ENCODE measurements at regions not wholly inside any gene's neighbourhood (a gene's known extent, or its start where the extent isn't known, plus 50 kb on each side); places are given as distances from the start of the nearest gene placed in this dataset.

GRCh38 chr21:36532769-36533467, 53.0 kb upstream of the CLDN14 start:
- H3K36me3 Mint-ChIP-seq: no peaks in the 10 kb centered on the region
- no peak for ATAC-seq (replicated peaks)
- H3K4me1 Mint-ChIP-seq: no peaks in the 10 kb centered on the region

GRCh38 chr21:36533468-36533848, 53.5 kb upstream of the CLDN14 start:
- DNase-seq (no peak), ATAC-seq (replicated peaks) (no peak)
- H3K4me3 Mint-ChIP-seq: no peak overlapping the region
- peaks cover 10 to 11% of the 10 kb centered on the region in 2 donors for H3K27me3 Mint-ChIP-seq
- no peak overlapping the region for H3K27ac Mint-ChIP-seq
- H3K36me3 Mint-ChIP-seq: no peaks in the 10 kb centered on the region
- no peaks in the 10 kb centered on the region for H3K4me1 Mint-ChIP-seq
- no peaks in the 10 kb centered on the region for H3K9me3 Mint-ChIP-seq

More at GRCh38 chr21:36532769-36533467, 53.0 kb upstream of the CLDN14 start:
- DNase-seq: no peak
- Mint-ChIP-seq H3K4me3 (no peak overlapping the region), H3K9me3 (no peaks in the 10 kb centered on the region), H3K27ac (no peak overlapping the region), H3K27me3 (peaks cover 10 to 11% of the 10 kb centered on the region in 2 donors)

DNA sequence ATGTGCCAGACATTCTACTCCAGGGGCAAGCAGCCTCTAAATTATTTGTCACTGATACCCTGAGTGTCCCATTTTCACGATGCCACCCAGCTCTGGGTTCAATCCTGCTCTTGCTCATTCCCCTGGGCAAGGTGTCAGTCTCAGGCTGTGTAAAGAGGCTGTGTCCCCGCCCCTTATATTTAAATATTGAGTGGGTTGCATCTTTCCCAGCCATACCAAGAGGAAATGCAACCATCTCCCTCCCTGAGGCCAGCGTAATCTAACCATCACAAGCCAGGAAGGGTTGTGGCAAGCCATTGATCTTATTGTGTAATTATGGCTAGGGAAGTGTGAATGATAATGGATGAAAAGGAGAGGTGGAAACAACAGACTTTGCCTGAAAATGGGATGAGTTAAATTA, 54.7 kb upstream of the CLDN14 start:
- no peak overlapping the region for H3K4me3 Mint-ChIP-seq
- H3K27ac Mint-ChIP-seq: no peak overlapping the region

DNA sequence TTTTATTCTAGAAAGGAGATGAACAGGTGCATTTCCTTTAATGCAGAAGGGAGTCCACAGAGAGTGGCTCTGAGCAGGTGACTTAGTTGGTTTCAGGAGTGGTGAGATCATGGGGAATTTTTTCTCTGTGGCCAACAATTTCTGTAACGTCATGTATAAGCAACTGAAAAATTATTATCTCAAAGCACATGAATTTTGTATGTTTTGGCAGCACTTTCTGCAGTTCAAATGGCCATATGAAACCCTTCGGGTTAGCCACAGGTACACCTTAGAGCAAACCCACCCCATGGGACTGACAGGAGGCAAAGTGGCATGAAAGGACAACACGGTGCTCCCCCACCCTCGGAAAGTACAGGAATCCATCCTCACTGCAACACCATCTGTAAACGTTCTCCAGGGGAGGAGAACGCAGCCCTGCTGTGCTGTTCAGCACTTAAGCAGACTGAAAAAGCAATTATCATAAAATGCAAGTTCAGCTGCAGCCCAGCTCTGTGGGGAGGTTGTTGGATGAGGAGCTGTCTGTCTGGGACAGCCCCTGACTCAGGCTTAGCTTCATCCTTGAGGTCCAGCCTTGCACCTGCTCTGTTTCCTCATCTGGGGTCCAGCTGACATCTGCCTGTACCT, 55.8 kb upstream of the CLDN14 start:
- Mint-ChIP-seq H3K36me3 (no peaks in the 10 kb centered on the region), H3K27me3 (peaks cover 3 to 5% of the 10 kb centered on the region in 2 donors), H3K27ac (no peak overlapping the region), H3K4me1 (no peaks in the 10 kb centered on the region), H3K4me3 (no peak overlapping the region), H3K9me3 (no peaks in the 10 kb centered on the region)
- DNase-seq: no peak
- ATAC-seq (replicated peaks): peak; percentile 36 to 80

More for the DNA sequence above, 54.7 kb upstream of the CLDN14 start:
- no peaks in the 10 kb centered on the region for H3K4me1 Mint-ChIP-seq
- H3K9me3 Mint-ChIP-seq: no peaks in the 10 kb centered on the region
- DNase-seq (no peak), ATAC-seq (replicated peaks) (no peak)
- H3K36me3 Mint-ChIP-seq: no peaks in the 10 kb centered on the region
- H3K27me3 Mint-ChIP-seq: peaks cover 8 to 10% of the 10 kb centered on the region in 2 donors

GRCh38 chr21:36538761-36539160, 58.8 kb upstream of the CLDN14 start:
- Mint-ChIP-seq H3K4me1 (no peaks in the 10 kb centered on the region), H3K27ac (no peak overlapping the region), H3K9me3 (no peaks in the 10 kb centered on the region), H3K36me3 (no peaks in the 10 kb centered on the region), H3K27me3 (peaks cover 5 to 8% of the 10 kb centered on the region in 2 donors), H3K4me3 (no peak overlapping the region)
- ATAC-seq (replicated peaks): no peak
- no peak for DNase-seq

GRCh38 chr21:36539434-36540150, 59.7 kb upstream of the CLDN14 start:
- Mint-ChIP-seq H3K36me3 (no peaks in the 10 kb centered on the region), H3K9me3 (no peaks in the 10 kb centered on the region), H3K4me1 (no peaks in the 10 kb centered on the region), H3K27me3 (peaks cover under 1 to 9% of the 10 kb centered on the region in 2 donors), H3K4me3 (no peak overlapping the region), H3K27ac (no peak overlapping the region)
- no peak for DNase-seq
- no peak for ATAC-seq (replicated peaks)

- Mint-ChIP-seq H3K9me3 (no peaks in the 10 kb centered on the region), H3K4me1 (no peaks in the 10 kb centered on the region), H3K4me3 (no peak overlapping the region), H3K27ac (no peak overlapping the region), H3K27me3 (peaks cover 0 to 9% of the 10 kb centered on the region in 2 donors), H3K36me3 (no peaks in the 10 kb centered on the region)
- DNase-seq: no peak
- ATAC-seq (replicated peaks): no peak
Measured at GRCh38 chr21:36540700-36541099, 60.8 kb upstream of the CLDN14 start.

DNA sequence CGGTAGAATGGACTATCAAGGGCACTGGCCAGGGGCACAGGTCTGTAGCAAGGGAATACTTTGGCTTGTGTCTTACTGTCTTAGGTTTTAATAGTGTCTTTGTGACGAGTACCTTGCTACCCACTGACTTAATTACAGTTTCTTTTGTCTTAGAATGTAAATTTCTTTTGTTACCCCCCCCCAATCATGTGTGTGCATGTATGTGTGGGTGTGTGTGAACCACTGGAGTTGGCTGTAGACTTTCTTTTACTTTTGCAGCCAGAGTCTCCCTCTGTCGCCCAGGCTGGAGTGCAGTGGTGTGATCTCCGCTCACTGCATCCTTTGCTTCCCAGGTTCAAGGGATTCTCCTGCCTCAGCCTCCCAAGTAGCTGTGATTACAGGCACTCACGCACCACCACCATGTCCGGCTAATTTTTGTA, 61.8 kb upstream of the CLDN14 start:
- peaks cover 0 to 9% of the 10 kb centered on the region in 2 donors for H3K27me3 Mint-ChIP-seq
- no peak overlapping the region for H3K4me3 Mint-ChIP-seq
- ATAC-seq (replicated peaks) (no peak), DNase-seq (no peak)
- no peaks in the 10 kb centered on the region for H3K36me3 Mint-ChIP-seq
- H3K27ac Mint-ChIP-seq: no peak overlapping the region
- H3K9me3 Mint-ChIP-seq: no peaks in the 10 kb centered on the region
- H3K4me1 Mint-ChIP-seq: no peaks in the 10 kb centered on the region

DNA sequence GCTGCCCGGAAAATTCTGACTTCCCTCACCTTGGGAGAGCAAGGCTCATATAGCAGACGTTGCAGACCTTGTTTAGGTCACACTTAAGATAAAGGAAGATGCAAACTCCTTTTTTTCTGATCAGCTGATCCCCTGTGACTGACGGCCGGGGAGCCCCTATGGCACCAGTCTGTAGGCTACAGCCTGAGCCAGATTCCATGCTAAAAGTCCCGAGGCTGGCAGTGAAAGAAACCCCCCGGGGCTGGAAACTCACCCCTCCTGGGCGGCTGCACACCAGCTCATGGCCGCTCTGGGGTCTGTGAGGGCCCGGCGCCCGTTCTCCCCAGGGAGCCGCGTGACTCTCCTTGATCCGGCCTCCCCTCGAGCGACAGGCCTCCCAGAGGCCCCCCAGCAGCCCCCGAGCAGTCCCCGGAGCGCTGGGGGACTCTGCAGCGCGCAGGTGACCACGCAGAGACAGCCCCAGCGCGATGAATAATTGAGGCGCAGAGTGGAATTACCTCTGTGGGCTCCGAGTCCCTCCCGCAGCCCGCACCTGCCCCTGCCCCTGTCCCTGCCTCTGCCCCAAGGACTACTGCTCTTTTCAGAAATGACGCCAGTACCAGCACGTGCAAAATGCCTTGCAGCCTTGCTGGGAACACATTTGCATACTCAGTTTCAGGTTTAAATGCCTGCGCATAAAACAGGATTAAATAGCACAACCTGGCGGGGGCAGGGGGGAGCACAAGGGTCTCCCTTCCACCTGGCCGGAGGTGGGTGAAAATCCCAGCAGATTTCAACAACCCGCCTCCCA, 62.6 kb upstream of the CLDN14 start:
- Mint-ChIP-seq H3K36me3 (no peaks in the 10 kb centered on the region), H3K27me3 (peaks cover 0 to 9% of the 10 kb centered on the region in 2 donors), H3K27ac (no peak overlapping the region), H3K9me3 (no peaks in the 10 kb centered on the region), H3K4me1 (no peaks in the 10 kb centered on the region), H3K4me3 (no peak overlapping the region)
- peak; percentile 56 to 85 for ATAC-seq (replicated peaks)
- peak; percentile 8 for DNase-seq

DNA sequence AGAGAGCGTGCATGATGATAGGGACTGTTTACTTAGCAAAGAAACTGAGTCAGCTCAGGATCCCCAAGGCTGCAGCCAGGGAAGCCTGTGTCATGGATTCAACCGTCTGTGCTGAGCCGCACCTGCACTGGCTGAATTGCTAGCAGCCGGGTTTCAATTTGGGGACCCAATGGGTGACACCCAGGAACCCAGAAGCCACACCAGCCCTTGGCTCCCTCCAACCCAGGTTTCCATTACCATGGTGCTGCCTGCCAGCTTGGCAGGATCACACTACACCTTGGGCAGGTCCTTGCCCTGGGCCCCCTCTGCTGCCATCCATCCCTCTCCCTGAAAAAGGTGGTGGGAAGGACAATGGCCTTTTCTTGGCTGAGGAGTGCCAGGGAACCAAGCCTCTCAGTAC, 64.0 kb upstream of the CLDN14 start:
- Mint-ChIP-seq H3K36me3 (no peaks in the 10 kb centered on the region), H3K4me1 (no peaks in the 10 kb centered on the region), H3K27ac (no peak overlapping the region), H3K27me3 (peaks cover 0 to 15% of the 10 kb centered on the region in 2 donors), H3K9me3 (no peaks in the 10 kb centered on the region), H3K4me3 (no peak overlapping the region)
- ATAC-seq (replicated peaks) (no peak), DNase-seq (no peak)

DNA sequence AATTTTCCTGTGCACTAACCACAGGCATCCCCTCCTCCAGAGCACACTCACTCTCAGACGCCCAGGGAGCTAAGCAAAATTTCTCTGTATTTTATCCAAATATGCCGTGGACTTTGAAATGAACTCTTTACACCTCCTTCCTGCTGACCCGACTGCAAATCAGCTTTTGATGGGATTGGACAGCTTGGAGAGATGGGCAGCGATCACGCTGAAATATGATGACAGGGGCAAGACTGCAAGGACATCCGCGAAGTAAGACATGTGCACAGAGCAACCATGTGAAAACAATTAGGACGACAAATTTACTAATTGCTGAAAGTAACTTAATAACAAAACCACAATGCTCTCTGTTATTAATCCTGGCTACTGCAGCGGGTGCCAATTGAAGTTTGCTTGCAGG, 64.6 kb upstream of the CLDN14 start:
- H3K4me3 Mint-ChIP-seq: no peak overlapping the region
- no peaks in the 10 kb centered on the region for H3K4me1 Mint-ChIP-seq
- H3K9me3 Mint-ChIP-seq: no peaks in the 10 kb centered on the region
- no peak overlapping the region for H3K27ac Mint-ChIP-seq
- ATAC-seq (replicated peaks) (no peak), DNase-seq (no peak)
- H3K36me3 Mint-ChIP-seq: no peaks in the 10 kb centered on the region
- peaks cover 0 to 18% of the 10 kb centered on the region in 2 donors for H3K27me3 Mint-ChIP-seq

DNA sequence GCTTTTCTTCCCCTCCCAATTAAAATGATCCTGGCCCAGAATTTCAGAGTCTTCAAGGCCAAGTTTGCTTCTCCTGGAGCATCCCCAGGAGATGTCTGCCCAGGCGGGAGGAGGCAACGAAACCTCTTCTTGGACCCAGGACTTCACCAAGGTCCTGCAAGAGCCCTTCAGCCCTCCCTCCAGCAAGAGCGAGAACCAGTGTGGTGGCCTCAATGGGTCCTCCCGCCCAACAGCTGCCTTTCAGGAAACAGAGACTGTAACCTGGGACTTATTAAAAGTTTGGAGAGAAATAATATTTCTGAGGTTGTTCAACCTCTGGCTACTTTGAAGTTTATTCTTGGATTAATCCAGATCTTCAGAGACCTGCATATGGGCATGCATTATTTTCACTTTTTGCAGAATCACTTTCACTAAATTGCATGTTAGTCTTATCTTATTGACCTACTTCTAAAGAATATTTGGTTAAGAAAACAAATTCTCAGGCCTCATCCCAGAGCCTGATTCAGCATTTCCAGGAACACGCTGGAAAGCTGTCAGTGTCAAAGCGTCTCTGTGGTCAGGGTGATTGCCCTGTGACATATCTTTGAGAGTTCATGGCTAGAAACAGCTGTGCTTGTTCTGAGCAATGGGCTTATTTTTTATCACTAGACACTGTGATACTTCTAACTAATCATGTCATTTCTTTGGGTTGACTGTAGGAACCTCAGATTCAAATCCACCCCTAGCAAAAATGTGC, 66.0 kb upstream of the CLDN14 start:
- Mint-ChIP-seq H3K4me3 (no peak overlapping the region), H3K27ac (no peak overlapping the region)
- no peak for DNase-seq

GRCh38 chr21:36547464-36547863, 67.5 kb upstream of the CLDN14 start:
- DNase-seq (no peak), ATAC-seq (replicated peaks) (no peak)
- H3K27ac Mint-ChIP-seq: no peak overlapping the region
- H3K36me3 Mint-ChIP-seq: no peaks in the 10 kb centered on the region
- H3K4me3 Mint-ChIP-seq: no peak overlapping the region
- H3K4me1 Mint-ChIP-seq: peaks cover 0 to 2% of the 10 kb centered on the region in 2 donors
- H3K27me3 Mint-ChIP-seq: peaks cover 0 to 17% of the 10 kb centered on the region in 2 donors
- no peaks in the 10 kb centered on the region for H3K9me3 Mint-ChIP-seq

More for the DNA sequence above, 66.0 kb upstream of the CLDN14 start:
- Mint-ChIP-seq H3K4me1 (peaks cover 0 to 2% of the 10 kb centered on the region in 2 donors), H3K9me3 (no peaks in the 10 kb centered on the region), H3K27me3 (peaks cover 0 to 21% of the 10 kb centered on the region in 2 donors), H3K36me3 (no peaks in the 10 kb centered on the region)
- no peak for ATAC-seq (replicated peaks)

DNA sequence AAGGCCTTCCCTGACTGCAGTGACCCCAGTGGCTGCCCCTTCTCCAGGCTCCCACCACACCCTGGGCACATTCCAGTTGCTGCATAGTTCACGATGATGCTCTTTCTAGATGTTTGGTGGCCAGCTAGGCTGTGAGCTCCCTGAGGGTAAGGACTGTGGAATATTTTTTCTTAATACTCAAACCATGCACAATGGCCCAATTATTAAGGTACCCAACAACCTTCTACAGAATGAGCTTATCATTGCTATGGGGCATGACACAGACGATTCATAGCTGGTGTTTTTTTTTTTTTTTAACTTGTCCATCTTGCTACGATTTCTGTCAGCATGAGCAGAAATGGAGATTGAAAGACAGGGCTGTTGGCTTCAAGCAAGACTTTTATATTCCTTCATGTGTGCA, 68.9 kb upstream of the CLDN14 start:
- DNase-seq (no peak), ATAC-seq (replicated peaks) (no peak)
- Mint-ChIP-seq H3K27me3 (peaks cover 0 to 21% of the 10 kb centered on the region in 2 donors), H3K9me3 (no peaks in the 10 kb centered on the region), H3K4me1 (peaks cover 0 to 2% of the 10 kb centered on the region in 2 donors), H3K27ac (no peak overlapping the region), H3K4me3 (no peak overlapping the region), H3K36me3 (no peaks in the 10 kb centered on the region)
